CD14-positive monocyte (primary cell): ENCODE measurements at regions not wholly inside any gene's neighbourhood (a gene's known extent, or its start where the extent isn't known, plus 50 kb on each side); places are given as distances from the start of the nearest gene placed in this dataset.

Source experiments
- DNase-seq, 3 donors: peaks; one replicate each; pipeline ENCODE4 v3.0.0-alpha.2; 2011 to 2022
- H2AFZ ChIP-seq: 2 replicates; pipeline ENCODE4 v1.6.0; 2012; ENCODE audit warnings: mild to moderate bottlenecking, low read depth, low read length, inconsistent platforms; ENCODE audit not compliant: insufficient read depth, poor library complexity, severe bottlenecking
- H3K27ac ChIP-seq, 2 donors: 1 replicate in 1 of 2; 2 replicates in 1 of 2; pipeline ENCODE4 v1.5.1; 2012 to 2013; ENCODE audit warnings: low read length in 2 of 2, control low read depth in 1 of 2, inconsistent platforms in 1 of 2, low read depth in 1 of 2, mild to moderate bottlenecking in 1 of 2
- H3K27me3 ChIP-seq, 2 donors: one replicate each; pipeline versions ENCODE4 v1.6.0 to v1.6.1; 2011 to 2013; ENCODE audit warnings: low read length in 2 of 2; ENCODE audit not compliant: control insufficient read depth in 2 of 2, insufficient read depth in 2 of 2
- H3K36me3 ChIP-seq, 2 donors: replicated peaks in 1 of 2; 1 replicate in 1 of 2; 2 replicates in 1 of 2; pipeline versions ENCODE4 v1.5.1 to v1.6.1; 2012 to 2013; ENCODE audit warnings: low read length in 2 of 2, control low read depth in 1 of 2, inconsistent platforms in 1 of 2, mild to moderate bottlenecking in 1 of 2; ENCODE audit not compliant: insufficient read depth in 2 of 2, control insufficient read depth in 1 of 2
- H3K4me1 ChIP-seq, 2 donors: 1 replicate in 1 of 2; 2 replicates in 1 of 2; pipeline versions ENCODE4 v1.5.1 to v1.6.1; 2012 to 2013; ENCODE audit warnings: low read length in 2 of 2, control low read depth in 1 of 2, inconsistent platforms in 1 of 2, mild to moderate bottlenecking in 1 of 2, moderate library complexity in 1 of 2; ENCODE audit not compliant: insufficient read depth in 2 of 2, control insufficient read depth in 1 of 2
- H3K4me2 ChIP-seq: replicated peaks from 2 replicates; pipeline ENCODE3; 2012; ENCODE audit warnings: low read length, moderate library complexity, mild to moderate bottlenecking; ENCODE audit not compliant: poor library complexity, severe bottlenecking; ENCODE audit errors: extremely low read depth
- H3K4me3 ChIP-seq, 3 experiments: fragments of 200-600 bp in 1 of 3; sonication (generic) in 1 of 3; replicated peaks in 1 of 3; 1 replicate in 2 of 3; 2 replicates in 1 of 3; pipeline ENCODE4 v1.5.1; 2011 to 2013; ENCODE audit warnings: low read length in 3 of 3, mild to moderate bottlenecking in 3 of 3, control low read depth in 2 of 3, low read depth in 2 of 3, inconsistent platforms in 1 of 3, moderate library complexity in 1 of 3
- H3K79me2 ChIP-seq: 2 replicates; pipeline ENCODE4 v1.6.0; 2012; ENCODE audit warnings: mild to moderate bottlenecking, control low read depth, inconsistent platforms, low read length, moderate library complexity; ENCODE audit not compliant: insufficient read depth
- H3K9ac ChIP-seq: 2 replicates; pipeline ENCODE4 v1.6.0; 2017; ENCODE audit warnings: low read length, mild to moderate bottlenecking; ENCODE audit not compliant: insufficient read depth, poor library complexity, severe bottlenecking
- H3K9me3 ChIP-seq, 2 donors: replicated peaks in 1 of 2; 1 replicate in 1 of 2; 2 replicates in 1 of 2; pipeline versions ENCODE4 v1.5.1 to v1.6.1; 2012 to 2013; ENCODE audit warnings: low read length in 2 of 2, control low read depth in 1 of 2; ENCODE audit not compliant: control insufficient read depth in 1 of 2, insufficient read depth in 1 of 2
- H4K20me1 ChIP-seq: 2 replicates; pipeline ENCODE4 v1.6.0; 2012; ENCODE audit warnings: mild to moderate bottlenecking, low read length, control low read depth, moderate library complexity; ENCODE audit not compliant: insufficient read depth
- H3K27ac Mint-ChIP-seq, 7 donors: one replicate each; pipeline ENCODE4 v1.8.0; 2020; ENCODE audit warnings: mild to moderate bottlenecking in 7 of 7, mixed read lengths in 7 of 7, moderate library complexity in 6 of 7, inconsistent platforms in 2 of 7
- H3K27me3 Mint-ChIP-seq, 3 donors: one replicate each; pipeline ENCODE4 v1.8.0; 2021 to 2022; ENCODE audit warnings: low read depth in 3 of 3, mild to moderate bottlenecking in 3 of 3, mixed read lengths in 3 of 3, moderate library complexity in 3 of 3, inconsistent platforms in 1 of 3
- H3K36me3 Mint-ChIP-seq, 2 donors: one replicate each; pipeline ENCODE4 v1.8.0; 2020; ENCODE audit warnings: mixed read lengths in 2 of 2, inconsistent platforms in 1 of 2, mild to moderate bottlenecking in 1 of 2
- H3K4me1 Mint-ChIP-seq: one replicate; pipeline ENCODE4 v1.8.0; 2020; ENCODE audit warnings: mild to moderate bottlenecking, mixed read lengths
- H3K4me3 Mint-ChIP-seq, 2 donors: one replicate each; pipeline ENCODE4 v1.8.0; 2020; ENCODE audit warnings: mild to moderate bottlenecking in 2 of 2, mixed read lengths in 2 of 2, moderate library complexity in 1 of 2
- H3K9me3 Mint-ChIP-seq, 7 donors: one replicate each; pipeline ENCODE4 v1.8.0; 2020 to 2022; ENCODE audit warnings: mixed read lengths in 7 of 7, mild to moderate bottlenecking in 6 of 7, moderate library complexity in 6 of 7, inconsistent platforms in 2 of 7
- WGBS: methylation state at CpG from one replicate; pipeline ENCODE4 v1.1.5; 2013; ENCODE audit warnings: missing lambda C conversion rate; ENCODE audit not compliant: insufficient coverage; 5-methylcytosine and 5-hydroxymethylcytosine counted together
- intact Hi-C, 2 donors: fragments of 100-400 bp; cut with micrococcal nuclease; formaldehyde crosslinking; loops; one replicate each; pipeline versions ENCODE4 v1.15.0 to v1.15.1; 2023
- TF ChIP-seq, protein P1 (sequence below): fragments of 200-600 bp; IDR thresholded peaks from one replicate; pipeline ENCODE4 v1.8.0; 2022; ENCODE audit warnings: antibody characterized with exemption, mild to moderate bottlenecking

- H3K4me1 ChIP-seq = no peaks in the 10 kb centered on the region
- no peaks in the 10 kb centered on the region for H3K36me3 ChIP-seq
- no peak overlapping the region for H3K27ac ChIP-seq
- H3K9ac ChIP-seq = no peak overlapping the region
- Mint-ChIP-seq H3K36me3 (no peaks in the 10 kb centered on the region), H3K4me1 (no peaks in the 10 kb centered on the region), H3K9me3 (peaks cover 2 to 19% (median 4%) of the 10 kb centered on the region in 7 donors), H3K27ac (no peak overlapping the region), H3K4me3 (no peak overlapping the region), H3K27me3 (no peaks in the 10 kb centered on the region)
- WGBS = 80% methylated on average over 1 of the region's 2 CpGs
- intact Hi-C loops = no loop called here
- H3K4me3 ChIP-seq = no peak overlapping the region
- H2AFZ ChIP-seq = no peak overlapping the region
- H4K20me1 ChIP-seq = no peaks in the 10 kb centered on the region
- no peaks in the 10 kb centered on the region for H3K79me2 ChIP-seq
- no peak overlapping the region for H3K4me2 ChIP-seq
- DNase-seq = no peak
- no peaks in the 10 kb centered on the region for H3K27me3 ChIP-seq
- TF ChIP-seq, protein P1, sequence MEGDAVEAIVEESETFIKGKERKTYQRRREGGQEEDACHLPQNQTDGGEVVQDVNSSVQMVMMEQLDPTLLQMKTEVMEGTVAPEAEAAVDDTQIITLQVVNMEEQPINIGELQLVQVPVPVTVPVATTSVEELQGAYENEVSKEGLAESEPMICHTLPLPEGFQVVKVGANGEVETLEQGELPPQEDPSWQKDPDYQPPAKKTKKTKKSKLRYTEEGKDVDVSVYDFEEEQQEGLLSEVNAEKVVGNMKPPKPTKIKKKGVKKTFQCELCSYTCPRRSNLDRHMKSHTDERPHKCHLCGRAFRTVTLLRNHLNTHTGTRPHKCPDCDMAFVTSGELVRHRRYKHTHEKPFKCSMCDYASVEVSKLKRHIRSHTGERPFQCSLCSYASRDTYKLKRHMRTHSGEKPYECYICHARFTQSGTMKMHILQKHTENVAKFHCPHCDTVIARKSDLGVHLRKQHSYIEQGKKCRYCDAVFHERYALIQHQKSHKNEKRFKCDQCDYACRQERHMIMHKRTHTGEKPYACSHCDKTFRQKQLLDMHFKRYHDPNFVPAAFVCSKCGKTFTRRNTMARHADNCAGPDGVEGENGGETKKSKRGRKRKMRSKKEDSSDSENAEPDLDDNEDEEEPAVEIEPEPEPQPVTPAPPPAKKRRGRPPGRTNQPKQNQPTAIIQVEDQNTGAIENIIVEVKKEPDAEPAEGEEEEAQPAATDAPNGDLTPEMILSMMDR = no peak
- H3K9me3 ChIP-seq = peaks cover 0 to 6% of the 10 kb centered on the region in 2 donors
These were observed 658.2 kb downstream of the HACE1 start for GRCh38 chr6:104201557-104201956.

DNA sequence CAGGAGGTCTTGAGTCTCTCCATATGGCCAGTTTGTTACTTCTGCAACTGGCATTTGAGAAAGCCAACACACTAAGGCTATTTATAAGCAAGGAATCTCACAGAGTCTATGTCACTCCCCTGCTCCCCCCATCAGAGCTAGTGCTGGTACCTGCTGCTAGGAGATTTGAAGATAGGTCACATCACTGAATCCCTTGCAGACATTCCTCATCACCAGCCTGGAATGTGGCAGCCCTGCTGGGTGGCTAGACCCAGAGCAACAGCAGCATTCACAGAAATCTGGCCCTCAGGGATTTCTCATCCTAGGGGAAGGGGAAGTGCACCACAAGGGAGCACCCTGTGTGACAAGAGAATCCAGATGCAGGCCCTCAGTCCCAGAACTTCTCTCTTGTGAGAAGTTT is 672.1 kb downstream of the HACE1 start:
- Histone ChIP-seq H3K4me1 (no peaks in the 10 kb centered on the region), H3K4me3 (no peak overlapping the region), H3K4me2 (no peak overlapping the region), H3K79me2 (no peaks in the 10 kb centered on the region), H3K27me3 (no peaks in the 10 kb centered on the region), H2AFZ (no peak overlapping the region), H3K9me3 (peaks cover 12 to 30% of the 10 kb centered on the region in 2 donors), H4K20me1 (no peaks in the 10 kb centered on the region), H3K36me3 (no peaks in the 10 kb centered on the region), H3K9ac (no peak overlapping the region), H3K27ac (no peak overlapping the region)
- H3K27me3 Mint-ChIP-seq = no peaks in the 10 kb centered on the region
- H3K9me3 Mint-ChIP-seq = peaks cover 5 to 12% (median 10%) of the 10 kb centered on the region in 7 donors
- TF ChIP-seq, protein P1 = no peak
- no peaks in the 10 kb centered on the region for H3K36me3 Mint-ChIP-seq
- intact Hi-C loops = no loop called here
- H3K27ac Mint-ChIP-seq = no peak overlapping the region
- DNase-seq = no peak
- H3K4me1 Mint-ChIP-seq = no peaks in the 10 kb centered on the region
- no peak overlapping the region for H3K4me3 Mint-ChIP-seq
